Central memory CD8-positive, alpha-beta T cell (primary cell): ENCODE measurements at regions not wholly inside any gene's neighbourhood (a gene's known extent, or its start where the extent isn't known, plus 50 kb on each side); places are given as distances from the start of the nearest gene placed in this dataset.

Experiments
- ATAC-seq: fragments of 150-1000 bp; cut with Tn5 transposase; replicated peaks from 2 replicates; pipeline ENCODE4 v1.10.0; 2022; ENCODE audit warnings: mild to moderate bottlenecking, moderate FRiP score, moderate number of reproducible peaks; ENCODE audit not compliant: poor library complexity, severe bottlenecking; ENCODE audit errors: extremely low read depth
- DNase-seq, 2 donors: peaks; one replicate each; pipeline ENCODE4 v3.0.0; 2021; ENCODE audit warnings: low spot score in 2 of 2
- H3K27ac Mint-ChIP-seq: one replicate; pipeline ENCODE4 v1.8.0; 2022; ENCODE audit warnings: low read depth, mild to moderate bottlenecking, moderate library complexity, mixed read lengths
- H3K27me3 Mint-ChIP-seq: one replicate; pipeline ENCODE4 v1.8.0; 2022; ENCODE audit warnings: mixed read lengths
- H3K36me3 Mint-ChIP-seq: one replicate; pipeline ENCODE4 v1.8.0; 2022; ENCODE audit warnings: mild to moderate bottlenecking, moderate library complexity, mixed read lengths; ENCODE audit not compliant: insufficient read depth
- H3K4me1 Mint-ChIP-seq: one replicate; pipeline ENCODE4 v1.8.0; 2022; ENCODE audit warnings: mixed read lengths
- H3K4me3 Mint-ChIP-seq: one replicate; pipeline ENCODE4 v1.8.0; 2022; ENCODE audit warnings: mild to moderate bottlenecking, moderate library complexity, mixed read lengths
- H3K9me3 Mint-ChIP-seq: one replicate; pipeline ENCODE4 v1.8.0; 2022; ENCODE audit warnings: mixed read lengths

- no peak for ATAC-seq
- Mint-ChIP-seq H3K27me3 (peaks cover 93% of the 10 kb centered on the region), H3K4me1 (no peaks in the 10 kb centered on the region), H3K27ac (no peak overlapping the region), H3K9me3 (no peaks in the 10 kb centered on the region), H3K4me3 (no peak overlapping the region), H3K36me3 (no peaks in the 10 kb centered on the region)
- no peak for DNase-seq
Observed at GRCh38 chr21:32216293-32216692, 62.6 kb downstream of the MIS18A start.

- Mint-ChIP-seq H3K9me3 (no peaks in the 10 kb centered on the region), H3K4me3 (no peak overlapping the region), H3K27me3 (peaks cover 90% of the 10 kb centered on the region), H3K36me3 (no peaks in the 10 kb centered on the region), H3K4me1 (no peaks in the 10 kb centered on the region), H3K27ac (no peak overlapping the region)
- ATAC-seq (no peak), DNase-seq (no peak)
Observed at GRCh38 chr21:32215306-32215685, 63.6 kb downstream of the MIS18A start.

- Mint-ChIP-seq H3K4me3 (no peak overlapping the region), H3K9me3 (no peaks in the 10 kb centered on the region), H3K4me1 (no peaks in the 10 kb centered on the region), H3K27me3 (peaks cover 85% of the 10 kb centered on the region), H3K36me3 (no peaks in the 10 kb centered on the region), H3K27ac (no peak overlapping the region)
- ATAC-seq (no peak), DNase-seq (no peak)
Observed at GRCh38 chr21:32214654-32215305, 64.1 kb downstream of the MIS18A start.

- Mint-ChIP-seq H3K4me3 (no peak overlapping the region), H3K9me3 (no peaks in the 10 kb centered on the region), H3K4me1 (no peaks in the 10 kb centered on the region), H3K27ac (no peak overlapping the region), H3K36me3 (no peaks in the 10 kb centered on the region), H3K27me3 (peaks cover 59% of the 10 kb centered on the region)
- ATAC-seq (no peak), DNase-seq (no peak)
Observed at GRCh38 chr21:32212116-32212515, 66.7 kb downstream of the MIS18A start.

- Mint-ChIP-seq H3K4me1 (no peaks in the 10 kb centered on the region), H3K27me3 (peaks cover 60% of the 10 kb centered on the region), H3K9me3 (no peaks in the 10 kb centered on the region), H3K27ac (no peak overlapping the region), H3K4me3 (no peak overlapping the region), H3K36me3 (no peaks in the 10 kb centered on the region)
- ATAC-seq: no peak
- no peak for DNase-seq
Observed at GRCh38 chr21:32211306-32211705, 67.5 kb downstream of the MIS18A start.

- no peak overlapping the region for H3K27ac Mint-ChIP-seq
Observed at GRCh38 chr21:32209580-32209979, 69.3 kb downstream of the MIS18A start.

GRCh38 chr21:32207406-32207716 lies 71.5 kb downstream of the MIS18A start:
- DNase-seq (no peak), ATAC-seq (no peak)
- H3K9me3 Mint-ChIP-seq: no peaks in the 10 kb centered on the region
- no peak overlapping the region for H3K4me3 Mint-ChIP-seq
- H3K27me3 Mint-ChIP-seq: peaks cover 26% of the 10 kb centered on the region
- no peak overlapping the region for H3K27ac Mint-ChIP-seq
- H3K4me1 Mint-ChIP-seq: no peaks in the 10 kb centered on the region
- no peaks in the 10 kb centered on the region for H3K36me3 Mint-ChIP-seq

More at GRCh38 chr21:32209580-32209979, 69.3 kb downstream of the MIS18A start:
- Mint-ChIP-seq H3K4me3 (no peak overlapping the region), H3K36me3 (no peaks in the 10 kb centered on the region), H3K9me3 (no peaks in the 10 kb centered on the region), H3K4me1 (no peaks in the 10 kb centered on the region), H3K27me3 (peaks cover 47% of the 10 kb centered on the region)
- no peak for DNase-seq
- no peak for ATAC-seq

GRCh38 chr21:32206631-32207405 lies 72.0 kb downstream of the MIS18A start:
- DNase-seq (no peak), ATAC-seq (no peak)
- Mint-ChIP-seq H3K4me3 (no peak overlapping the region), H3K36me3 (no peaks in the 10 kb centered on the region), H3K4me1 (no peaks in the 10 kb centered on the region), H3K9me3 (no peaks in the 10 kb centered on the region), H3K27ac (no peak overlapping the region), H3K27me3 (peaks cover 21% of the 10 kb centered on the region)

- Mint-ChIP-seq H3K4me3 (no peak overlapping the region), H3K4me1 (no peaks in the 10 kb centered on the region), H3K27ac (no peak overlapping the region), H3K36me3 (no peaks in the 10 kb centered on the region), H3K9me3 (no peaks in the 10 kb centered on the region), H3K27me3 (peaks cover 20% of the 10 kb centered on the region)
- no peak for DNase-seq
- no peak for ATAC-seq
Observed at GRCh38 chr21:32203877-32204480, 74.9 kb downstream of the MIS18A start.

- DNase-seq: no peak
- no peaks in the 10 kb centered on the region for H3K9me3 Mint-ChIP-seq
- H3K27ac Mint-ChIP-seq: no peak overlapping the region
Observed at GRCh38 chr21:32200029-32200428, 78.8 kb downstream of the MIS18A start.

GRCh38 chr21:32198384-32198783 lies 80.5 kb downstream of the MIS18A start:
- no peak overlapping the region for H3K4me3 Mint-ChIP-seq
- DNase-seq: no peak

More at GRCh38 chr21:32200029-32200428, 78.8 kb downstream of the MIS18A start:
- no peak for ATAC-seq
- Mint-ChIP-seq H3K27me3 (peaks cover 32% of the 10 kb centered on the region), H3K4me3 (no peak overlapping the region), H3K4me1 (no peaks in the 10 kb centered on the region), H3K36me3 (no peaks in the 10 kb centered on the region)

GRCh38 chr21:32197896-32198295 lies 81.0 kb downstream of the MIS18A start:
- Mint-ChIP-seq H3K27me3 (peaks cover 36% of the 10 kb centered on the region), H3K4me3 (no peak overlapping the region), H3K9me3 (no peaks in the 10 kb centered on the region), H3K27ac (no peak overlapping the region), H3K4me1 (no peaks in the 10 kb centered on the region), H3K36me3 (no peaks in the 10 kb centered on the region)
- DNase-seq (no peak), ATAC-seq (no peak)

More at GRCh38 chr21:32198384-32198783, 80.5 kb downstream of the MIS18A start:
- no peaks in the 10 kb centered on the region for H3K4me1 Mint-ChIP-seq
- no peak overlapping the region for H3K27ac Mint-ChIP-seq
- H3K27me3 Mint-ChIP-seq: peaks cover 32% of the 10 kb centered on the region
- H3K36me3 Mint-ChIP-seq: no peaks in the 10 kb centered on the region
- no peaks in the 10 kb centered on the region for H3K9me3 Mint-ChIP-seq
- no peak for ATAC-seq

GRCh38 chr21:32196001-32196400 lies 82.8 kb downstream of the MIS18A start:
- H3K27ac Mint-ChIP-seq: no peak overlapping the region
- no peaks in the 10 kb centered on the region for H3K9me3 Mint-ChIP-seq
- DNase-seq (no peak), ATAC-seq (no peak)
- peaks cover 50% of the 10 kb centered on the region for H3K27me3 Mint-ChIP-seq
- no peaks in the 10 kb centered on the region for H3K36me3 Mint-ChIP-seq
- H3K4me1 Mint-ChIP-seq: no peaks in the 10 kb centered on the region
- no peak overlapping the region for H3K4me3 Mint-ChIP-seq
